ENCODE measurements at regions not wholly inside any gene's neighbourhood (a gene's known extent, or its start where the extent isn't known, plus 50 kb on each side); places are given as distances from the start of the nearest gene placed in this dataset.

- intact Hi-C loops (cut with DNase I; ENCODE audit: low total_unique reads), result no loop called here
These were observed 113.8 kb upstream of the ARMC2 start for GRCh38 chr6:108734271-108734922.

GRCh38 chr6:108735310-108736001 lies 112.8 kb upstream of the ARMC2 start:
- Histone ChIP-seq H3K9me3 (no peaks in the 10 kb centered on the region), H3K36me3 (no peaks in the 10 kb centered on the region), H3K4me3 (no peak overlapping the region), H3K4me1 (peaks cover 9 to 14% of the 10 kb centered on the region in 2 donors), H3K27ac (no peak overlapping the region), H3K27me3 (no peaks in the 10 kb centered on the region)
- DNase-seq (no peak), ATAC-seq (no peak)
- TF ChIP-seq POLR2A (IDR thresholded peaks at IDR 0.05), result no peak
- TF ChIP-seq, protein P1, sequence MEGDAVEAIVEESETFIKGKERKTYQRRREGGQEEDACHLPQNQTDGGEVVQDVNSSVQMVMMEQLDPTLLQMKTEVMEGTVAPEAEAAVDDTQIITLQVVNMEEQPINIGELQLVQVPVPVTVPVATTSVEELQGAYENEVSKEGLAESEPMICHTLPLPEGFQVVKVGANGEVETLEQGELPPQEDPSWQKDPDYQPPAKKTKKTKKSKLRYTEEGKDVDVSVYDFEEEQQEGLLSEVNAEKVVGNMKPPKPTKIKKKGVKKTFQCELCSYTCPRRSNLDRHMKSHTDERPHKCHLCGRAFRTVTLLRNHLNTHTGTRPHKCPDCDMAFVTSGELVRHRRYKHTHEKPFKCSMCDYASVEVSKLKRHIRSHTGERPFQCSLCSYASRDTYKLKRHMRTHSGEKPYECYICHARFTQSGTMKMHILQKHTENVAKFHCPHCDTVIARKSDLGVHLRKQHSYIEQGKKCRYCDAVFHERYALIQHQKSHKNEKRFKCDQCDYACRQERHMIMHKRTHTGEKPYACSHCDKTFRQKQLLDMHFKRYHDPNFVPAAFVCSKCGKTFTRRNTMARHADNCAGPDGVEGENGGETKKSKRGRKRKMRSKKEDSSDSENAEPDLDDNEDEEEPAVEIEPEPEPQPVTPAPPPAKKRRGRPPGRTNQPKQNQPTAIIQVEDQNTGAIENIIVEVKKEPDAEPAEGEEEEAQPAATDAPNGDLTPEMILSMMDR (IDR thresholded peaks at IDR 0.05 in 4 of 5, conservative IDR thresholded peaks at IDR 0.05 in 1 of 5), result no peak
- in situ Hi-C loops (cut with MboI; ENCODE audit: low sequenced_read_pairs in 4 of 4) (no loop called here), intact Hi-C loops (cut with DNase I; ENCODE audit: low total_unique reads) (no loop called here)

More at GRCh38 chr6:108734271-108734922, 113.8 kb upstream of the ARMC2 start:
- TF ChIP-seq, protein P1 (IDR thresholded peaks at IDR 0.05 in 4 of 5, conservative IDR thresholded peaks at IDR 0.05 in 1 of 5), result no peak
- TF ChIP-seq POLR2A (IDR thresholded peaks at IDR 0.05), result no peak
- no peak overlapping the region for H3K27ac ChIP-seq
- no peaks in the 10 kb centered on the region for H3K36me3 ChIP-seq
- peaks cover 9 to 14% of the 10 kb centered on the region in 2 donors for H3K4me1 ChIP-seq
- in situ Hi-C loops (cut with MboI; ENCODE audit: low sequenced_read_pairs in 4 of 4), result no loop called here
- H3K4me3 ChIP-seq, result no peak overlapping the region
- no peaks in the 10 kb centered on the region for H3K27me3 ChIP-seq
- DNase-seq, result no peak
- no peak for ATAC-seq
- H3K9me3 ChIP-seq, result no peaks in the 10 kb centered on the region

DNA sequence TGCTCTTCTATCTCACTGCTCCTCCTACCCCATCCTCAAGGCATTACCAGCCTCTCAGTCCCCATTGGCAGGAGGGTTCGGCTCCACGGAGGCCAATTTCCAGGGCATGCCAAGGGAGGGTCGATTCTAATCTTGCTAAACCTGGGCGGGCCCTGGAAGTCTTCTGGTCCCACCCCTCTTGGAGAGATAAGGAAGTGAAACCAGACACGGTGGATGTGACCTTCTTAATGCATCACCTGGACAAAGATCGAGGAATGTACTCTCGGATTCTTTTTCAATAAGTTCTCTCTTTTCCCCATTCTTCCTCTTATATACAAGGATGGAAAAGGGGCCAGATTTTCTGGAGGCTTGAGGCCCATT lies 112.2 kb upstream of the ARMC2 start:
- Histone ChIP-seq H3K27me3 (no peaks in the 10 kb centered on the region), H3K4me3 (no peak overlapping the region), H3K4me1 (peaks cover 9 to 14% of the 10 kb centered on the region in 2 donors), H3K36me3 (no peaks in the 10 kb centered on the region), H3K9me3 (no peaks in the 10 kb centered on the region), H3K27ac (no peak overlapping the region)
- TF ChIP-seq, protein P1 (IDR thresholded peaks at IDR 0.05 in 4 of 5, conservative IDR thresholded peaks at IDR 0.05 in 1 of 5), result no peak
- TF ChIP-seq POLR2A (IDR thresholded peaks at IDR 0.05), result no peak
- in situ Hi-C loops (cut with MboI; ENCODE audit: low sequenced_read_pairs in 4 of 4), result no loop called here
- intact Hi-C loops (cut with DNase I; ENCODE audit: low total_unique reads), result no loop called here
- DNase-seq (no peak), ATAC-seq (no peak)

- no peak for DNase-seq
- intact Hi-C loops (cut with DNase I; ENCODE audit: low total_unique reads) (no loop called here), in situ Hi-C loops (cut with MboI; ENCODE audit: low sequenced_read_pairs in 4 of 4) (no loop called here)
- Histone ChIP-seq H3K4me1 (peaks cover 9 to 18% of the 10 kb centered on the region in 2 donors), H3K36me3 (no peaks in the 10 kb centered on the region), H3K27me3 (no peaks in the 10 kb centered on the region), H3K27ac (no peak overlapping the region), H3K9me3 (no peaks in the 10 kb centered on the region), H3K4me3 (no peak overlapping the region)
- ATAC-seq, result no peak
- TF ChIP-seq, protein P1 (IDR thresholded peaks at IDR 0.05 in 4 of 5, conservative IDR thresholded peaks at IDR 0.05 in 1 of 5), result no peak
- no peak for TF ChIP-seq POLR2A (IDR thresholded peaks at IDR 0.05)
These were observed 111.4 kb upstream of the ARMC2 start for GRCh38 chr6:108736832-108737231.
